Middle frontal gyrus (tissue), 1 donor: ENCODE measurements at regions not wholly inside any gene's neighbourhood (a gene's known extent, or its start where the extent isn't known, plus 50 kb on each side); places are given as distances from the start of the nearest gene placed in this dataset.

ENCODE experiments used
- DNase-seq: peaks from one replicate; pipeline ENCODE4 v3.0.0-alpha.2; 2015; ENCODE audit warnings: low spot score; ENCODE audit errors: extremely low spot score

DNA sequence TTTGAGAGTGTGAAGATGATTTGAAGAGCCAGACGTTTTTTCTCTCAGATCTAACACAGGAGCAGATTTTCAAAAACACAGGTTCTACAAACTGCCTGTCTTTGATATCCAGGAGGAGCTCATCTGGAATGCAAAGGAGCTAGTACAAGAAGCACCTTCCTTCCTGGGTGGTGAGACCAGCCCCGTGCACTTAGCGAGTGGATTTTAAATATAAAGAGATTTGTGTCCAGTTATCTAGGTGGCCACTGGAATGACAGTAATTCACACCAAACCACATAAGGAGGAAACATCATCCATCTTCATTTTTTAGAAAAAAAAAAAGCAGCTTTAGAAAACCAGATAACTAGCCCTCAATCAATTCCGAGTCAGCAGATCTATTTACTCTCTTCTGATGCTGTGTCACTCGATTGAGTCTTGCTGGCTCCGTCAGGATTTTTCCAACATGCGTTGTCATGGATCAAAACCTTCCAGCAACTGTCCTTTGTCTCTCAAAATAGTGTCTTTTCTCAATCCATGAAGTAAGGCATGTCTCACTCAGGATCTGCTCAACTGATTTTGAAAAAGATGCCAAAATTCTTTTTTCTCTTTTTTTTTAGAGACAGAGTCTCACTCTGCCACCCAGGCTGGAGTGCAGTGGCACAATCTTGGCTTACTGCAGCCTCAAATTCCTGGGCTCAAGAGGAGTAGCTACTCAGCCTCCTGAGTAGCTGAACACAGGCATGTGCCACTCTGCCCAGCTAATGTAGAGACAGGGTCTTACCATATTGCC is 451.2 kb upstream of the PSMD7 start:
- no peak for DNase-seq

GRCh38 chr16:73840728-73841127 is 455.9 kb upstream of the PSMD7 start:
- no peak for DNase-seq

- no peak for DNase-seq
Observed at GRCh38 chr16:73831220-73831619, 465.4 kb upstream of the PSMD7 start.

DNA sequence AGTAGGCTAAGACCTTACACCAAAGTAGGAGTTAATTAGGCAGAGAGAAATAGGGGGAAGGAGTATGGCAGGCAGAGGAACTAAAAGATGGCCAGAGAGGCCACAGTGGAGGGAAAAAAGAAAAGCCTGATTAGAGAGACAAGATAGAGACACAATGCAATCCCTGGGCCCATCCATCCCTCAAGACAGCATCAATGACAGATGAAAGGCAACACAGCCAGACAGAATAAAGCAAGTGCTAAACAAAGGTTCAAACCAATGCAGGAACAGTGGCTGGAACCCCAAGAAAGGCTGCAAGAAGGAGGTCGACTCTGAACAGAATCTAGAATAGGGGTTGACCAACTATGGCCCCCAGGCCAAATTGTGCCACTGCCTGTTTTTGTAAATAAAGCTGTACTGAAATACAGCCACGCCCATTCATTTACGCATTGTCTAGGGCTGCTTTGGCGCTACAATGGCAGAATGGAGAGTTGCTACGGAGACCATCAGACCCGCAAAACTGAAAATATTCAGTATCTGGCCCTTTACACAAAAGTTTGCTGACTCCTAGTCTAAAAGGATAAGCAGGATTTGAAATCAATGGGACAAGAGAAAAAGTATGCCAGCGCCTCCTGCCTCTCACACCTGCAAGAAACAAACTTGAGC is 473.3 kb upstream of the PSMD7 start:
- DNase-seq = no peak

DNA sequence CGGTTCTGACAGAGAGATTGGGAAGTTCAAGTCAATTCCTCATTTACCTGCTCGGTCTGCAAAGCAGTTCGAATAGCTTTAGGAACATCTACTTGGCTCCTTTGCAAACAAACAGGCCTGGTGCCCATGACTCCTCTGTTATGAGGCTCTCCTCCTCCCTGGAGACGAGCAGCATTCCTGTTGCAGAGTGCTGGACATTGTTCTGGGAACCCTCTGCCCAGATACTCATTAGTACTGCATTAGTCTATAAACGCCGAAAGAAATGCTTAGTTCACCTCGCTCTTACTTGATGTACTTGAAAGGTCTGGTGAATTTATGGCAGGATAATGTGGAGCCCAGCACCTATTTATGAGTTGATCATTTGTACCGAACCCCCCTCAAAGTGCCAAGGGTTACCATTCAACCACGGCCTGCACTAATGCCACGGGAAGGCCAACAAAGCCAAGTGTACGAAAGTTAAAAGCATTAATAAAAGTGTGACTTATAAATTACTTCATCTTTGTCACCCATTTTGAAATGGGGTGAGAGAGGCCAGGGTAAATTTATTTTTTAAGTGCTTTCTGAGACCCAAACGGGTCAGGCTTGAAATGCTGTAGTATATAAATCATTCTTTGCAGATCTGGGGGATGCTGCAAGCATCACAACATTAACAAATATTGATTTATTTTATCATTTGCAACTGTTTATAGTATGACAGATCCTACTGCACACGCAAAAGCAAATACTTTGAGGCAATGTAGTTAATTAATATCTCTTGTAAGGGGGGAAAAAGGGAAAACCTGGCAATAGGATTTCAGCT is 478.9 kb upstream of the PSMD7 start:
- DNase-seq = no peak

DNA sequence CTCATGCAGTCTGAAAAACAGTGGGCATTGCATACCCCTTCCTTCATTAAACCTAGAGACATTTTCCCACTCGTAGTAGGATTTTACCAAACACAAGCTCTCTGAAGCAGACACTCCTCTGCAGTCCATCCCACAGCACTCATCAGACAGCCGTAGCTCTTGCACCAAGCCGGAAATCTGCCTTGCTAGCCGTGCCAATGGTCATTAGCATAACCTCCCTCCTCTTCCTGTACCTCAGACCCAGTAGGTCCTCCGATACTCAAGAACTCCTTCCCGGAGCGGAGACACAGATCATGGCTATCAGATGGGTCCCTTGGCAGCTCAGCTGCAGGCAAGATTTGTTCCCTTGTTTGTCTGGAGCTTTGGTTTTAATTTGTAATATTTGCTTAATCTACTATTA is 483.1 kb upstream of the PSMD7 start:
- DNase-seq = no peak

DNA sequence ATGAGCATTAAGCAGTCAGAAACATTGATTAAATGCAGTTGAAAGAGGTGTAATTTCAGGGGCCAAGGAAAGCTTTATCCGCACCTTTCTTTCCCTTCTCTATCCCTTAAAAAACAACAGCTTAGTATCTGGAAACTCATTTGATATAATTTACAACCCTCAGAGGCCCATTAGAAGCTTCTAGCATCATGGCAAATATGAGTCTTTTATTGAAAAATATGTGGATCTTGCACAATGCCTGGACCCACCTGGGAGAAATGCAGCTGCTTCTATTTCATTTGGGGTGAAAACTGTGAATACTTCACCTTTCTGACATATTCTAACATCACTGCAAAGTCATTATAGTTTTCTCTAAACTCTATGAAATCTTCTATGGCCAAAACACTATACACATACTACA is 492.2 kb upstream of the PSMD7 start:
- DNase-seq = no peak

DNA sequence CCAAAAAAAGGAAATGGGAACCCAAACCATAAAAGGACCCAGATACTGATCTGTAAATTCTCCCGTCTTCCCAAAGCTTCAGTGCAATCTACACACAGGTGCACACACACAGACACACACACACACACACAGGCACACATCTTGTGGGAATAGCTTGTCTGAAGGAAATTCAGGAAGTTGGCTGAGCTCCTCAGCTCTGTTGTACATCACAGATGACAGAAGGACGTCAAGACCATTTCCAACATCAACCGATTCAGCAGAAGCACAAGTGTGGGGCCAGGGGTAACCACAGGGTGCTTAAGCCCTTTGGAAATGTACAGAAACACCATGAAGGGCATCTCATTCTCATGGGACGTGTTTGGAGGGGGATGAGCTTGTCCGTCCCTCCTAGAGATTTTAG is 498.1 kb upstream of the PSMD7 start:
- no peak for DNase-seq

DNA sequence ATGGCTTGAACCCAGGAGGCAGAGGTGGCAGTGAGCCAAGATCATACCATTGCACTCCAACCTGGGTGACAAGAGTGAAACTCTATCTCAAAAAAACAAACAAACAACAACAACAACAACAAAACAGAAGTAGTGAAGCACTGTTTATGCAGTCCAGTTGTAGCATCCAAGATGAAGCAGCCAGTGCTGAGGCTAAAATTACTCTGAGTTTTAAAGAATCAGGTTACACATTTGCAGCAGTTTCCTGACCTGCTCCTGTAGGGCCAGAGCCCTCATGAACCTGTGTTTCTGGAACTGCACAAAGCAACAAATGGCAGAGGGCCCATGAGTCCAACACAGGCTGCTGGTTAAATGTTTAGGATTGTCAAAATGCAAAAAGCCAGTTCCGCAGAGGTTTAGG is 499.5 kb upstream of the PSMD7 start:
- DNase-seq = no peak

- DNase-seq = no peak
Observed at GRCh38 chr16:73796241-73796640, 500.4 kb upstream of the PSMD7 start.

DNA sequence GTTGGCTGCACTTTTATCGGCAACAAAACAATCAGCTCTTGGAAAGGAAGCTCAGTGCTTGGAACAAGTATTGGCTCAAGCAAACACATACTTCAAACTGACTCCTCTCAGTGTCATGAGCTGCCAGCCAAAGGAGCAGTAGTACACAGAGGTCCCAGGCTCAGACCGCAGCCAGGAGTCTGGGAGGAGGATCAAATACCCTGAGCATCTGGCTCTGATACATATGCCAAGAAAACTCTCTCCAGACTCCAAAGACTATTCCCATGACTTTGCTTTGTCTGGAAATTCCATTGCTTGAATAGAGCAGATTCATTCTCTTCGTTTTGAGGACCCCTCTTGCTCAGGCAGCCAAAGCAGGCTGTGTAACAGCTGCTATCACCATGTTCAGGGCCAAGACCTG is 501.6 kb upstream of the PSMD7 start:
- no peak for DNase-seq

GRCh38 chr16:73793871-73794437 is 502.7 kb upstream of the PSMD7 start:
- no peak for DNase-seq

DNA sequence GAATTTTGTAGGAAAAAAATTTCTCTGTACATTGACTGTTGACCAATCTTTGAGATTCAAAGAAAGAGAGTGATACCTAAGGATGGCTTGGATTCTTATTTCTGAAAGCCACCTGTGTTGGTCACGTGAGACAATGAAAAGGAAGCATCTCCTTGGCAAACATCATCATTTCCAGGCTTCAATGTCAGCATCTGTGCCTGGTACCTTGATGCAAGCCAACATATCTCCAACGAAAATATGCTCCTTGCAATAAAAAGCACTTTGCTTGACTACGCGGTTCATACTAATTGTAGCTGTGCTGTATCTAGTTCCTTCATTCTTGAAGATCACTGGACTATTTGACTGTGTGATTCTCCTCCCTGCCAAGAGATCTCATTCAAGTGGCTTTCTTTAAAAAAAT is 503.4 kb upstream of the PSMD7 start:
- DNase-seq = no peak

- no peak for DNase-seq
Observed at GRCh38 chr16:73792199-73793020, 504.2 kb upstream of the PSMD7 start.

DNA sequence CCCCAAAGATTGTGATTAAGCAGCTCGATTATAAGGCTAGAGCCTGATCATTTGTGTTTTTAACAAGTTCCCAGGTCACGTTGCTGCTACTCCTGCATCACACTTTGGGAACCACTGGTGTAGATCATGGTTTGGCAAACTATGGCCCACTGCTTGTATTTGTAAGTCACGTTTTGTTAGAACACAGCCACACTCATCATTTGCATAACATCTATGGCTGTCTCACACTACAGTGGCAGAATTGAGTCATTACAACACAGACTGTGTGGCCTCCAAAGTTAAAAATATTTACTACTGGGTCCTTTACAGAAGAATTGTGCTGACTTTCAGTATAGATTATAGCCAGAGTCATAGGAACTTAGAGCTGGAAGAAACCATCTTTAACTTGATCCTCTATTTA is 515.3 kb upstream of the PSMD7 start:
- DNase-seq = no peak

- DNase-seq = no peak
Observed at GRCh38 chr16:73778887-73779286, 517.7 kb upstream of the PSMD7 start.

DNA sequence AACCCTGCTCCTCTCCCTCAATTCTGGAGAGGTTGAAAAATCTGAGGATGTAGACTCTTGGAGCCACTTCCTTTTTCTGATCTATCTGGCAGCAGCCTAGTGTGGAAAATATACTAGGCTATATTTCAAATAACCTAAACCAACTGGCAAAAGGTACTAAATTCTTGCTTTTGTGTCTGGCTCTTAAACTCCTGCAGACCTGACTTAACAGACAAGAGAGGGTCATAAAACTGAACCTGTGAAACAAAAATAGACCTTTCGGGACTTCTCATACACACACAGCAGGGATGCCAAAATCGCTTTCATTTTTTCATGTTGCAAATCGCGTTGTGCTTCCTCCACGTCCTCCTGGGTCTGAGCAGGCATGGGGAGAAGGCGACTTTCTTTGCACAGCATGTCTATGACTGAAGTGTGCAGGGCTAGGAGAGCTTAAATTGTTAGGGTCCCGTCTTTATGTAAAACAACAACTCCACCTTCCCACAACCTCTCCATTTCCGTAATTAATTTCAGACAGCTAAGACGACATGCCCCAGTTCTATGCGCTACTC is 520.7 kb upstream of the PSMD7 start:
- no peak for DNase-seq

DNA sequence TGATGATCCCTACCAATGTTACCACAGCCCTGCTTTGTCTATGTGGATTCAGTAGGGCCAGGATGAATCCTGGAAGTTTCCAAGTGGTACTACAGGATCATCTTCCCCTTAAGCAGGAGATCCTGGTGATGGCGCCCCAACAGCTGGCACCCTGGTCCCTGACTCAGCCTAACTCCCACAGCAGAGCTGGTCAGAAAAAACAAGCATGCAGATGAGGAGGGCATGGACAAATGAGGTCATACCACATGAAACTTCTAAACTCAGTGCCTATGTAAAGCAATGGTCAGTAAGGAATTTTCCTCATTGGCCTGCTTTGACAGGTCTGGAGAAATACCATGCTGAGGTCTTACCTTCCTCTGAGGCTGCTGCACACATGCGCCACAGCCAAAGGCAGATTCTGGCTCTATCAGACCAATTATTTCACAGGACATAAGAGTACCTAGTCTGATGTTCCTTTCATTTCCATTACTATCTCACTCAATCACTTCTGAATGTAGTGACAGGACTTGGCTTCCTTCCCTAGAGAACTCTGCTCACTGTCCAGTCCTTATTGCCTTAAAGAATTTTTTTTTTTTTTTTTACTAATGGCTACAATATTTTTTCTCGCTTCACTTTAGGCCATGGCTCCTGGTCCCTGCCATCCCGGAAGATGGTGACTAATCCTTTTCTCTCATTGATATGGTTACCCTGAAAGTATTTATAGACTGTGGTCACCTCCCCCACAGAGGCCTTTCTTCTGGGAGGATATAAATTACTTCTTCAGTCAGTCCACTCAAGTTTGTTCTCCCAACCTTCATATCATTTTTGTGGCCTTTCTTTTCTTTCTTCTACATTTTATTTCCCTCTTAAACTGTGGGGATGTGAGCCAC is 525.2 kb upstream of the PSMD7 start:
- DNase-seq = no peak

GRCh38 chr16:73768786-73769203 is 527.8 kb upstream of the PSMD7 start:
- no peak for DNase-seq

DNA sequence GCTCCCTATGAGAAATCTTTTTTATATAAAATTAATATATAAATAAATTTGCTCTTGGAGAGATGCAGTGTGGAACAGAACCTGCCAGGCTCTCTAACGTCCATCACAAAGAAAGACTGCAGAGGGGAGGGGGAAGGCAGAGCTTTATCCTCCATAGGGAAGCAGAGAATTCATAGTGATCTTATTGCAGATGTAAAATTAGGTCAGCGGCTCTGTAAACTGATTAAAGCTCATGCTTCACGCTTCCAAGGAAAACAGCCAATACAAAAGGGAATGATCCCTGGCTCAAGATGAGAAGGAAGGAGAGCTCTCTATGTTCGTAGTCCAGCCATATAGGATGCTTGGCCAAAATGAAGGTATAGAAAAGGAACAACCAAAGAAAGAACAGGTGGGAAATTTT is 532.3 kb upstream of the PSMD7 start:
- no peak for DNase-seq
